ENCODE measurements at regions not wholly inside any gene's neighbourhood (a gene's known extent, or its start where the extent isn't known, plus 50 kb on each side); places are given as distances from the start of the nearest gene placed in this dataset.
"Not testable (repeated sequence)": the region's sequence is repeated elsewhere in the genome, so short reads cannot be mapped to it uniquely, and the experiment has no call there.

GRCh38 chr5:17895288-17896033, 261.2 kb downstream of the TAF11L14 start:
- no peak for DNase-seq

- DNase-seq: no peak
Measured at GRCh38 chr5:17896605-17897004, 262.3 kb downstream of the TAF11L14 start.

GRCh38 chr5:17897776-17898175, 263.5 kb downstream of the TAF11L14 start:
- no peak for DNase-seq

GRCh38 chr5:17898766-17899165, 264.5 kb downstream of the TAF11L14 start:
- DNase-seq: no peak

- DNase-seq: no peak
Measured at GRCh38 chr5:17907094-17907493, 272.8 kb downstream of the TAF11L14 start.

- DNase-seq: no peak
Measured at GRCh38 chr5:17910318-17910717, 276.1 kb downstream of the TAF11L14 start.

- DNase-seq: no peak
Measured at GRCh38 chr5:17912794-17913193, 278.5 kb downstream of the TAF11L14 start.

GRCh38 chr5:17916446-17916845, 282.2 kb downstream of the TAF11L14 start:
- DNase-seq: no peak

- no peak for DNase-seq
Measured at GRCh38 chr5:17917465-17917864, 283.2 kb downstream of the TAF11L14 start.

- DNase-seq: no peak
Measured at GRCh38 chr5:17918373-17919104, 284.3 kb downstream of the TAF11L14 start.

GRCh38 chr5:17925276-17925675, 291.0 kb downstream of the TAF11L14 start:
- no peak for DNase-seq

GRCh38 chr5:17928581-17928981, 294.3 kb downstream of the TAF11L14 start:
- DNase-seq: no peak

GRCh38 chr5:17929171-17929570, 294.9 kb downstream of the TAF11L14 start:
- no peak for DNase-seq

GRCh38 chr5:17930346-17930745, 296.1 kb downstream of the TAF11L14 start:
- DNase-seq: no peak

- DNase-seq: no peak
Measured at GRCh38 chr5:17944046-17944445, 309.8 kb downstream of the TAF11L14 start.

GRCh38 chr5:17947029-17947428, 312.8 kb downstream of the TAF11L14 start:
- no peak for DNase-seq

GRCh38 chr5:17951392-17952169, 317.3 kb downstream of the TAF11L14 start:
- no peak for DNase-seq

GRCh38 chr5:17952231-17952630, 318.0 kb downstream of the TAF11L14 start:
- DNase-seq: no peak

GRCh38 chr5:17964067-17964466, 329.8 kb downstream of the TAF11L14 start:
- no peak for DNase-seq

- DNase-seq: no peak
Measured at GRCh38 chr5:17966640-17967402, 332.6 kb downstream of the TAF11L14 start.

GRCh38 chr5:17976404-17976803, 342.1 kb downstream of the TAF11L14 start:
- no peak for DNase-seq

GRCh38 chr5:17978954-17979353, 344.7 kb downstream of the TAF11L14 start:
- DNase-seq: no peak

- DNase-seq: not testable (repeated sequence)
Measured at GRCh38 chr5:17982626-17983025, 348.4 kb downstream of the TAF11L14 start.

All from SW 1271 (cell line).